ENCODE measurements at regions not wholly inside any gene's neighbourhood (a gene's known extent, or its start where the extent isn't known, plus 50 kb on each side); places are given as distances from the start of the nearest gene placed in this dataset.

DNA sequence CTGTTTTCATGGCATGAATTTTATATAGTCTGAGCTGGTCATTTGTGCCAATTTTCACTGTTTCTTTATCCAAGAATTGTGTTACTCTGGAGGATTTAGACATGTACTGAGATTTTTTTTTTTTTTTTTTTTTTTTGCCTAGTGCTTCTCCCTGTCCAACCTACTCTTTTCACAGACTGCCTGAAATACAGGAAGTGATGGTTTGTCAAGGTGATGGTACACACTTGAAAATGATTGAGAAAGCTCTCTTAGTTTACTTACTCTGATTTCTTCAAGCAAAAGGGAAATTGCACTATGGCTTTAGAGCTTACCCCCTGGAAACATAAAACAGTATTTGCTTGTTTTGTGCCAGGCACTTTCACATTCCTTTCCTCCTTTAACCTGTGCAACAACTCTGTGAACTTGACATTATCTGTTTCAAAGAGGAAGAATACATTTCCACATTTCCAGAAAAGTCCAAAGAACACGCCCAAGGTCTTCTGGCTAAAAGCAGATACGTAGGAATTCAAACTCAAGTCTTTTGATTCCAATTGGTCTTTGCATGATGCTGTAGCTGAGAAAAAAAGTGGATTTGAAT, 181.1 kb downstream of the SLC15A5 start:
- H3K4me2 ChIP-seq (ENCODE audit: low read length) = no peak overlapping the region
- H2AFZ ChIP-seq (ENCODE audit: low read depth, low read length) = no peak overlapping the region

DNA sequence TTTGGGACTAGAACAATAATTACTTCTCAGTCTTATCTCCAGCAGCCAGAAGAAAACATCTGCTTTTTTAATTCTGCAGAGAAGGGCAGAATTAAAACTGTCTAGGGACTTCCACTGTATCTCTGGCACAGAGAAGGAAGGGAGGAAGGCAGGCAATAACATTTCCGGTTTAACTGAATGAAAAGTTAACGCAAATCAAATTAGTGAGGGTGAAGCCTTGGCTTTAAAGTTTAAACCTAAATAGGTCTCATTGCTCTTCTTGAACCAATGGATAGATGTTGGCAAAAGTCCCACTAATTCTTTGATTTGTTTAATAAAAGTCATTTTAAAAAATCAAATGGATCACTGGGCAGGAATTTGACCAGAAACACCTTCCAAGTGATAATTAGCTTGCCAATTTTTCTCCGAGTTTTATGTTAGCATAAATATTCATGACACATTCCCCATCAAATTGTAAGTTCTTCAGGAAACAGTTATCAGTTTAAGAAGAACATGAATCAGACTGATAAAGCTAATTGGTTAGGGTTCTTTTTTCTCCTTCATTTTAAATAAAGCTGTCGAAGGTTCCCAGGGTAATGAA, 181.9 kb downstream of the SLC15A5 start:
- Histone ChIP-seq H3K27ac (ENCODE audit: low read length) (no peak overlapping the region), H3K9me3 (ENCODE audit: low read length) (no peaks in the 10 kb centered on the region), H3K36me3 (ENCODE audit: insufficient read depth, low read length) (no peaks in the 10 kb centered on the region), H4K20me1 (ENCODE audit: insufficient read depth) (no peaks in the 10 kb centered on the region), H3F3A (ENCODE audit: insufficient read depth, low read length, poor library complexity, severe bottlenecking) (no peaks in the 10 kb centered on the region), H3K79me2 (replicated peaks; ENCODE audit: insufficient read depth, low read length) (no peaks in the 10 kb centered on the region), H3K9ac (ENCODE audit: low read length) (no peak overlapping the region), H3K9me2 (ENCODE audit: insufficient read depth, low read length) (no peaks in the 10 kb centered on the region), H3K27me3 (ENCODE audit: insufficient read depth, low read depth, low read length) (no peaks in the 10 kb centered on the region), H2AFZ (ENCODE audit: low read depth, low read length) (no peak overlapping the region), H3K4me2 (ENCODE audit: low read length) (no peak overlapping the region), H3K4me3 (ENCODE audit: low read length) (no peak overlapping the region)
- TF ChIP-seq CTCF (IDR thresholded peaks at IDR 0.05; ENCODE audit: poor library complexity, severe bottlenecking) = no peak
- peak; percentile 20 for TF ChIP-seq EP300 (conservative IDR thresholded peaks at IDR 0.05; ENCODE audit: poor library complexity, severe bottlenecking)
- no peak for TF ChIP-seq MXI1 (conservative IDR thresholded peaks at IDR 0.05; ENCODE audit: poor library complexity, severe bottlenecking)
- no peak for TF ChIP-seq RAD21 (conservative IDR thresholded peaks at IDR 0.05)

More for the DNA sequence above, 181.1 kb downstream of the SLC15A5 start:
- Histone ChIP-seq H3F3A (ENCODE audit: insufficient read depth, low read length, poor library complexity, severe bottlenecking) (no peaks in the 10 kb centered on the region), H3K27me3 (ENCODE audit: insufficient read depth, low read depth, low read length) (no peaks in the 10 kb centered on the region), H3K79me2 (replicated peaks; ENCODE audit: insufficient read depth, low read length) (no peaks in the 10 kb centered on the region), H3K9me3 (ENCODE audit: low read length) (no peaks in the 10 kb centered on the region), H3K4me3 (ENCODE audit: low read length) (no peak overlapping the region), H4K20me1 (ENCODE audit: insufficient read depth) (no peaks in the 10 kb centered on the region), H3K9ac (ENCODE audit: low read length) (no peak overlapping the region), H3K9me2 (ENCODE audit: insufficient read depth, low read length) (no peaks in the 10 kb centered on the region), H3K36me3 (ENCODE audit: insufficient read depth, low read length) (no peaks in the 10 kb centered on the region), H3K27ac (ENCODE audit: low read length) (no peak overlapping the region)
- TF ChIP-seq MXI1 (conservative IDR thresholded peaks at IDR 0.05; ENCODE audit: poor library complexity, severe bottlenecking) (no peak), EP300 (conservative IDR thresholded peaks at IDR 0.05; ENCODE audit: poor library complexity, severe bottlenecking) (no peak), RAD21 (conservative IDR thresholded peaks at IDR 0.05) (no peak), TAF1 (IDR thresholded peaks at IDR 0.05; ENCODE audit: low read depth) (no peak), POLR2AphosphoS5 (IDR thresholded peaks at IDR 0.05) (no peak), REST (IDR thresholded peaks at IDR 0.05; ENCODE audit: borderline replicate concordance) (no peak), SMC3 (conservative IDR thresholded peaks at IDR 0.05; ENCODE audit: poor library complexity) (no peak)

DNA sequence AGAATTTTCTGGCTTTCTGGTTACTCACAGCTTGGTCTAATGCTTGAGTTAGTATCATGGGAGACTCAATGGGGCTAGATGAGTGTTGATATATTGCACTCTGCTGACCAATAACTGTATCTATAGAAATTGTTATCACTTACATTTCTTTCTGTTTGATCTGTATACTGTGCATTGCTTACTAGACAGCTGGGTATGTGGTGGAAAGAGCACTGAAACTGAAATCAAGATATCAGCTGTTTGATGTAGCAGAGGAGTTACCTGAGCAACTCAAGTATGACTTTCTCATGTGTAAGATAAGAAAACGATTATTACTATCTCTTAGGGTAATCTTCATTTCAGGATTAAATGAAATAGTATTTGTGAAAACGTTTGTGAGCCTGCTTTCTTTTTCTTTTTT, 183.0 kb downstream of the SLC15A5 start:
- no peaks in the 10 kb centered on the region for H3K9me2 ChIP-seq (ENCODE audit: insufficient read depth, low read length)
- no peaks in the 10 kb centered on the region for H3K9me3 ChIP-seq (ENCODE audit: low read length)
- H3K9ac ChIP-seq (ENCODE audit: low read length) = no peak overlapping the region
- H3K4me2 ChIP-seq (ENCODE audit: low read length) = no peak overlapping the region
- H3K27me3 ChIP-seq (ENCODE audit: insufficient read depth, low read depth, low read length) = no peaks in the 10 kb centered on the region
- no peak overlapping the region for H2AFZ ChIP-seq (ENCODE audit: low read depth, low read length)
- no peaks in the 10 kb centered on the region for H3F3A ChIP-seq (ENCODE audit: insufficient read depth, low read length, poor library complexity, severe bottlenecking)
- no peak overlapping the region for H3K4me3 ChIP-seq (ENCODE audit: low read length)
- H3K27ac ChIP-seq (ENCODE audit: low read length) = no peak overlapping the region
- H4K20me1 ChIP-seq (ENCODE audit: insufficient read depth) = no peaks in the 10 kb centered on the region
- no peaks in the 10 kb centered on the region for H3K36me3 ChIP-seq (ENCODE audit: insufficient read depth, low read length)
- H3K79me2 ChIP-seq (replicated peaks; ENCODE audit: insufficient read depth, low read length) = no peaks in the 10 kb centered on the region
- TF ChIP-seq RAD21 (conservative IDR thresholded peaks at IDR 0.05) = no peak
- no peak for TF ChIP-seq TAF1 (IDR thresholded peaks at IDR 0.05; ENCODE audit: low read depth)
- no peak for TF ChIP-seq EP300 (conservative IDR thresholded peaks at IDR 0.05; ENCODE audit: poor library complexity, severe bottlenecking)
- no peak for TF ChIP-seq POLR2AphosphoS5 (IDR thresholded peaks at IDR 0.05)
- no peak for TF ChIP-seq MXI1 (conservative IDR thresholded peaks at IDR 0.05; ENCODE audit: poor library complexity, severe bottlenecking)
- no peak for TF ChIP-seq EZH2 (IDR thresholded peaks at IDR 0.05; ENCODE audit: borderline replicate concordance, insufficient read depth, low read length, poor library complexity, severe bottlenecking)
- no peak for TF ChIP-seq SMC3 (conservative IDR thresholded peaks at IDR 0.05; ENCODE audit: poor library complexity)
- TF ChIP-seq REST (IDR thresholded peaks at IDR 0.05; ENCODE audit: borderline replicate concordance) = no peak

All from neural cell (in vitro differentiated cells).